DOHH2 (cell line): ENCODE measurements at regions not wholly inside any gene's neighbourhood (a gene's known extent, or its start where the extent isn't known, plus 50 kb on each side); places are given as distances from the start of the nearest gene placed in this dataset.

Experiments used
- EZH2phosphoT487 ChIP-seq: fragments of 200-600 bp; sonication (generic); IDR thresholded peaks from 2 replicates; pipeline ENCODE4 v1.6.1; 2017; ENCODE audit warnings: borderline replicate concordance, mild to moderate bottlenecking, antibody characterized with exemption, low read length, moderate library complexity, mixed read lengths
- TF ChIP-seq, protein P1 (sequence below): fragments of 200-600 bp; sonication (generic); IDR thresholded peaks from one replicate; pipeline ENCODE4 v1.5.1; 2014; ENCODE audit warnings: antibody characterized with exemption, mild to moderate bottlenecking, low read depth, low read length; ENCODE audit not compliant: poor library complexity, severe bottlenecking

DNA sequence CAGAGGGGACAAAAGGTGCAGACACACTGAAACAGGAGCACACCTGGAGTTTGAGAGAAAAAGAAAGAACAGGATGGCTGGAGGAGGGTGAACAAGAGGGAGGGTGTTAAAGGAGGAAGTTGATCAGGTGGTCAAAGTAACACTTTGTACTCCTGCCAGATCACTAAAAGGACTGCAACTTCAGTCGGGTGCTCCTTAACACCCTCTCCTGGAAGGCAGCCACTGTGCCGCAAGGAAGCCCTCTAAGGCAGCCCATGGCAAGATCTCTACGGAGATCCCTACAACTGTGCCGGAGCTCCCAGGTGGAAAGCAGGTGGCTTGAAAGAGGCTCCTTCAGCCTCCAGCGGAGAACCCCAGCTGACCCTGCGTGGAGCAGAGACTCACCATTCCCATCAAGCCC is 124.4 kb upstream of the MSX2 start:
- TF ChIP-seq, protein P1, sequence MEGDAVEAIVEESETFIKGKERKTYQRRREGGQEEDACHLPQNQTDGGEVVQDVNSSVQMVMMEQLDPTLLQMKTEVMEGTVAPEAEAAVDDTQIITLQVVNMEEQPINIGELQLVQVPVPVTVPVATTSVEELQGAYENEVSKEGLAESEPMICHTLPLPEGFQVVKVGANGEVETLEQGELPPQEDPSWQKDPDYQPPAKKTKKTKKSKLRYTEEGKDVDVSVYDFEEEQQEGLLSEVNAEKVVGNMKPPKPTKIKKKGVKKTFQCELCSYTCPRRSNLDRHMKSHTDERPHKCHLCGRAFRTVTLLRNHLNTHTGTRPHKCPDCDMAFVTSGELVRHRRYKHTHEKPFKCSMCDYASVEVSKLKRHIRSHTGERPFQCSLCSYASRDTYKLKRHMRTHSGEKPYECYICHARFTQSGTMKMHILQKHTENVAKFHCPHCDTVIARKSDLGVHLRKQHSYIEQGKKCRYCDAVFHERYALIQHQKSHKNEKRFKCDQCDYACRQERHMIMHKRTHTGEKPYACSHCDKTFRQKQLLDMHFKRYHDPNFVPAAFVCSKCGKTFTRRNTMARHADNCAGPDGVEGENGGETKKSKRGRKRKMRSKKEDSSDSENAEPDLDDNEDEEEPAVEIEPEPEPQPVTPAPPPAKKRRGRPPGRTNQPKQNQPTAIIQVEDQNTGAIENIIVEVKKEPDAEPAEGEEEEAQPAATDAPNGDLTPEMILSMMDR = no peak
- TF ChIP-seq EZH2phosphoT487 = no peak
